NCI-H1105 (cell line): ENCODE measurements at regions not wholly inside any gene's neighbourhood (a gene's known extent, or its start where the extent isn't known, plus 50 kb on each side); places are given as distances from the start of the nearest gene placed in this dataset.
"Not testable (repeated sequence)": the region's sequence is repeated elsewhere in the genome, so short reads cannot be mapped to it uniquely, and the experiment has no call there.

Experiments
- DNase-seq: peaks from one replicate; lab custom pipeline; 2025; lab: John Stamatoyannopoulos, UW

DNA sequence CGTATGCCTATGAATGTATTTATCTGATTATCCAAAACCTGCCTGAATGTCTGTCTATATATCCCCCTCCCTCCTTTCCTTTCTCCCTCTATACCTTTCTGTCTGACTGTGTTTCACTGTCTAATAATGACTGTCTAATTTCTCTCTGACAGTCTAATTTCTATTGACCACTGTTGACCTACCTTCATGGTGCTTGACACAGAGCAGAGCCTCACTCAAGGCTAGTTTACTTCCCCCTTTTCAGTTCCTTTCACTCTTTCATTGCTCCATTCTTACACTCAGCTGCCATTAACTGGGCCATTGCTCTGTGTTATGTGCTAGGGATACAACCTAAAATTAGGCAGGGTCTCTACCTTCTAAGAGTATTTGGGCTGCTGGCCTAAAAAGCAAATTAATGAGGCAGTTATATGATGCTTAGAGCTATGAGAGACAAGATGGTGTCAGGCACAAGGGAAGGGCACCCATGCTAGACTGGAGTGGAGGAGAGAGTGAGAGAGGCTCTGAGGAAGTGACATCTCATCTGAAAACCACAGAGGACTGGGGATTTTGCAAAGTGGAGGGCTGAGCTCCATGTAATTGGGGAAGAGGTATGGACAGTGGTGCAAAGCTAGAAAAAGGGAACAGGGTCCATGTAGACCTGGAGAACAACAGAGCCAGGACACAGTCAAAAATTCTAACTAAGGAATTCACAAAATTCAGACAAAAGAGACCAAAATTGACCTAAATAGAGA is 348.6 kb upstream of the CHRNA7 start:
- DNase-seq: not testable (repeated sequence)

- not testable (repeated sequence) for DNase-seq
Observed at GRCh38 chr15:31687088-31687487, 343.2 kb upstream of the CHRNA7 start.

- DNase-seq: not testable (repeated sequence)
Observed at GRCh38 chr15:31696509-31696908, 333.8 kb upstream of the CHRNA7 start.

GRCh38 chr15:31705076-31705678 is 325.1 kb upstream of the CHRNA7 start:
- not testable (repeated sequence) for DNase-seq

- not testable (repeated sequence) for DNase-seq
Observed at GRCh38 chr15:31707944-31708702, 322.2 kb upstream of the CHRNA7 start.

DNA sequence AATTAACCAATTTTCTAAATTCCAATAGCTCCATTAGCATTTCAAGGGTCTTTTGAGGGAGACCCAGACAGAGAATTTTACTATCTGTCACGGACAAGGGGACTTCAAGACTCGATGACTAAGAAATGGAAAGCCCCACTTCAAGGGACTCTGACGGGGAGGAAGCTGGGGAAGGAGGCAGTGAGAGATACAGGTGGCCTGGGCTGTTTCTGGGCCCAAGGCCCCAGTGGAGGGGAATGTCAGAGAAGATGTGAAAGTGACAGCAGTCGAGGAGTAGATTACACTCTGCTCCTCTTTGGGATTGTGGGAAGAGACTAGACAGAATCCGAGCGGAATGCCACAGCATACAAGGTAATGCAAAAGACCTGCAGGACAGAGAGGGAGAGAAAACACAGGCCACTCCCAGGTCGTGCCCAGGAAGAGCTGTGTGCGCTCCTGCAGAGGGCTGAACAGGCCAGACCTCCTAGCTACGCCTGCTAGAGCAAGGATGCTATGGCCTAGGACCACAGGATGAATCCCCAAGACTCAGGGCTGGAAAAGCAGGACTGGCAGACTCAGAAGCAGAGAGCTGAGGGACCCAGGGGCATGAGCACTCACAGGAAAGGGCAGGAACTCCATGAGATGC is 321.5 kb upstream of the CHRNA7 start:
- not testable (repeated sequence) for DNase-seq

DNA sequence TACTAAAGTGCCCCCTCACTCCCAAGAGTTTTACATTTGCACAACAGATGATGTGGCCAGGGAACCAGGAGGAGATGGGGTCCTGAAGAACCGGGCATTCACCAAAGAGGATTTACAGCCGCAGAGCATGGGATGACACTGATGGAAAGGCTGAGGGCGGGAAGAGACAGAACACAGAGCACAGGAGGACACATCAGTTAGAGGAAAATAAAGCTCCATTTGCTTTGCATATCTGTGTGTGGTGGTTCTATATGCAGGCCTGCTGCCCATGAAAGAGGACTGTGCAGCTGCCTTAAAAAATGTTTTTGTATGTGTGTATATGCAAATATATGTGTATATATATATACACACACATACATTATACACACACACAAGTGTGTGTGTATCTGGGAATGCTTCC is 320.8 kb upstream of the CHRNA7 start:
- not testable (repeated sequence) for DNase-seq

GRCh38 chr15:31710806-31711205 is 319.5 kb upstream of the CHRNA7 start:
- not testable (repeated sequence) for DNase-seq

DNA sequence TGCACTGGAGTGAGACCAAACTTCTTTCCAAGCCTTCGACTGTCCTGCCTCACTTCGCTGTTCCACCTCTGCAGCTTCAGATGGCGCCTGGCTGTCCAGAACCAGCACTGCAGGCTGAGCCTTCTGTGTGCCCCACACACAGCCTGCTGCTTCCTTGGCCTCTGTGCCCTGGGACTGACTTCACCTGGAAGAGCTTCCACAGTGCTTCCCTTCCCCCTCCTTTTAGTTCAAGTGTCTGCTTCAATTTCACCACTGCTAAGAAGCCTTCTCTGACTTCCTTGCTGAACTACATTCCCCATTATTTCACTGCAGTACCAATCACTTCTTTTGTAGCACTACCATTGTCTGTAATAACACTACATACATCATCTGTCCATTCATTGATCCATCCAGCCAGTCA is 315.1 kb upstream of the CHRNA7 start:
- DNase-seq: not testable (repeated sequence)

DNA sequence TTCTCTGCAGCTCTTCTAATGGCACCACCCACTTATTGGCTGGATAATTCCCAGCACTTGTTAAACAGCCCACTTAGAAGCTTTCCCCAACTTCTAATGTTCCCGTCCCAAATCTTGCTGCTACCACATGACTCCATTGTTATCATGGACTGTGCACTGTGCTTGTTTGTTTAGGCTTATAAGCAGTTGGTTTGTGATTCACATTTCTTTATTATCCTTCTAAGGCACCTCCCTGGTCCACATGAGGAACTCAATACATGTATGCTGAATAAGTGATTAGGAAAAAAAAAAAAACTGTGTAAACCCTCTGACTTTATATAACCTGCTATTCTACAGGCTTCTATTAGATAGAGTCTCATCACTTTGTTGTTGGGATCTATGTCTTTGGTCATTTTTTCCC is 311.7 kb upstream of the CHRNA7 start:
- not testable (repeated sequence) for DNase-seq

GRCh38 chr15:31719396-31720022 is 310.8 kb upstream of the CHRNA7 start:
- DNase-seq: not testable (repeated sequence)

DNA sequence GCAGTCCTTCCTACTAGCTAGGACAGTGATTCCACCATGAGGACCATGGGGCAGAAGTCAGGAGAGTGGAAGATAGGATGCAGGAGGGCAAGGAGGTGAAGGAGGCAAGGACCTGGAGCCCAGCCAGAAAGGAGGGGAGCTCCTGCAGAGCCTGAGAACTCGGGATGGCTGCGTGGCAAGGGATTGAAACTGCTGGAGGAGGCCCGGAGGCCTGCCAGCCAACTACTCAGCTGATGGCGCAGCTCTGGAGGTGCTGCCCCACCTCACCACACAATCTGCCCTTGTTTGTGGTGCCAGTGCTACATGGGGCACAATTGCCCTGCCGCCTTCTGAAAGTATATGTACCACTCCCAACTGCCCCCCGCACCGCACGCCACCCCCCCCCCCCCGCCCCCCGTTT is 307.3 kb upstream of the CHRNA7 start:
- DNase-seq: not testable (repeated sequence)

- DNase-seq: not testable (repeated sequence)
Observed at GRCh38 chr15:31724903-31725302, 305.4 kb upstream of the CHRNA7 start.

GRCh38 chr15:31725619-31726018 is 304.7 kb upstream of the CHRNA7 start:
- DNase-seq: not testable (repeated sequence)

GRCh38 chr15:31727612-31728011 is 302.7 kb upstream of the CHRNA7 start:
- no peak for DNase-seq

GRCh38 chr15:31732726-31733125 is 297.6 kb upstream of the CHRNA7 start:
- DNase-seq: no peak

- DNase-seq: no peak
Observed at GRCh38 chr15:31733424-31733823, 296.9 kb upstream of the CHRNA7 start.

GRCh38 chr15:31740203-31740602 is 290.1 kb upstream of the CHRNA7 start:
- no peak for DNase-seq

DNA sequence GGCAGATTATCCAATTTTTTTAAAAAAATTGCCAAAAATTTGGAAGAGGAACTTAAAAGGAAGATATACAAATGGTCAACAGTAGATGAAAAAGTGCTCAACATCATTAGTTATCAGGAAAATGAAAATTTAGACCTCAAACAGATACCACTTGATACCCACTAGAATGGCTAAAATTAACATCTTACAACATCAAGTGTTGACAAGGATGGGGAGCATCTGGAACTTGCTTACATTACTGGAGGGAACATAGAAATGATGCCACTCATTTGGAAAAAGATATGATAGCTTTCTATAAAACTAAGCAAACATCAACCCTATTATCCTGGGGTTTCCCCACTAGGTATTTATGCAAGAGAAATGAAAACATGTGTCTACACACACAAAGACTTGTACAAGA is 284.5 kb upstream of the CHRNA7 start:
- no peak for DNase-seq

GRCh38 chr15:31752065-31752762 is 278.1 kb upstream of the CHRNA7 start:
- DNase-seq: no peak

GRCh38 chr15:31752905-31753304 is 277.4 kb upstream of the CHRNA7 start:
- DNase-seq: no peak
